ENCODE measurements at regions not wholly inside any gene's neighbourhood (a gene's known extent, or its start where the extent isn't known, plus 50 kb on each side); places are given as distances from the start of the nearest gene placed in this dataset.

GRCh38 chr5:67971223-67971830, 244.2 kb upstream of the PIK3R1 start:
- DNase-seq = no peak
- Mint-ChIP-seq H3K36me3 (ENCODE audit: low read depth) (no peaks in the 10 kb centered on the region), H3K4me1 (no peaks in the 10 kb centered on the region), H3K27ac (no peak overlapping the region), H3K9me3 (no peaks in the 10 kb centered on the region), H3K27me3 (no peaks in the 10 kb centered on the region), H3K4me3 (no peak overlapping the region)
- intact Hi-C loops (cut with micrococcal nuclease) = no loop called here

GRCh38 chr5:67969631-67970030, 245.9 kb upstream of the PIK3R1 start:
- Mint-ChIP-seq H3K9me3 (no peaks in the 10 kb centered on the region), H3K4me1 (no peaks in the 10 kb centered on the region), H3K27ac (no peak overlapping the region), H3K27me3 (no peaks in the 10 kb centered on the region), H3K36me3 (ENCODE audit: low read depth) (no peaks in the 10 kb centered on the region), H3K4me3 (no peak overlapping the region)
- no peak for DNase-seq
- intact Hi-C loops (cut with micrococcal nuclease) = no loop called here

GRCh38 chr5:67969176-67969575, 246.4 kb upstream of the PIK3R1 start:
- intact Hi-C loops (cut with micrococcal nuclease) = no loop called here
- Mint-ChIP-seq H3K9me3 (no peaks in the 10 kb centered on the region), H3K4me3 (no peak overlapping the region), H3K27ac (no peak overlapping the region), H3K27me3 (no peaks in the 10 kb centered on the region), H3K36me3 (ENCODE audit: low read depth) (no peaks in the 10 kb centered on the region), H3K4me1 (no peaks in the 10 kb centered on the region)
- DNase-seq = no peak

GRCh38 chr5:67966712-67967111, 248.8 kb upstream of the PIK3R1 start:
- Mint-ChIP-seq H3K27me3 (peaks cover 4% of the 10 kb centered on the region), H3K27ac (no peak overlapping the region), H3K36me3 (ENCODE audit: low read depth) (no peaks in the 10 kb centered on the region), H3K4me3 (no peak overlapping the region), H3K4me1 (no peaks in the 10 kb centered on the region), H3K9me3 (no peaks in the 10 kb centered on the region)
- DNase-seq = no peak
- intact Hi-C loops (cut with micrococcal nuclease) = no loop called here

- H3K4me1 Mint-ChIP-seq = no peaks in the 10 kb centered on the region
- H3K27me3 Mint-ChIP-seq = peaks cover 4% of the 10 kb centered on the region
- no peak for DNase-seq
- H3K4me3 Mint-ChIP-seq = no peak overlapping the region
- intact Hi-C loops (cut with micrococcal nuclease) = no loop called here
- no peaks in the 10 kb centered on the region for H3K9me3 Mint-ChIP-seq
- no peaks in the 10 kb centered on the region for H3K36me3 Mint-ChIP-seq (ENCODE audit: low read depth)
- H3K27ac Mint-ChIP-seq = no peak overlapping the region
Measured at GRCh38 chr5:67964619-67965018, 250.9 kb upstream of the PIK3R1 start.

GRCh38 chr5:67963789-67964519, 251.6 kb upstream of the PIK3R1 start:
- Mint-ChIP-seq H3K36me3 (ENCODE audit: low read depth) (no peaks in the 10 kb centered on the region), H3K4me1 (no peaks in the 10 kb centered on the region), H3K27me3 (peaks cover 4% of the 10 kb centered on the region), H3K27ac (no peak overlapping the region), H3K4me3 (no peak overlapping the region), H3K9me3 (no peaks in the 10 kb centered on the region)
- intact Hi-C loops (cut with micrococcal nuclease) = no loop called here
- no peak for DNase-seq

- DNase-seq = no peak
- Mint-ChIP-seq H3K27ac (no peak overlapping the region), H3K4me1 (no peaks in the 10 kb centered on the region), H3K4me3 (no peak overlapping the region), H3K36me3 (ENCODE audit: low read depth) (no peaks in the 10 kb centered on the region), H3K9me3 (no peaks in the 10 kb centered on the region), H3K27me3 (peaks cover 4% of the 10 kb centered on the region)
- intact Hi-C loops (cut with micrococcal nuclease) = no loop called here
Measured at GRCh38 chr5:67960939-67961338, 254.6 kb upstream of the PIK3R1 start.

- Mint-ChIP-seq H3K4me3 (no peak overlapping the region), H3K4me1 (no peaks in the 10 kb centered on the region), H3K36me3 (ENCODE audit: low read depth) (no peaks in the 10 kb centered on the region), H3K27ac (no peak overlapping the region), H3K9me3 (no peaks in the 10 kb centered on the region), H3K27me3 (peaks cover 3% of the 10 kb centered on the region)
- intact Hi-C loops (cut with micrococcal nuclease) = no loop called here
- DNase-seq = no peak
Measured at GRCh38 chr5:67957374-67957773, 258.2 kb upstream of the PIK3R1 start.

GRCh38 chr5:67954351-67954750, 261.2 kb upstream of the PIK3R1 start:
- intact Hi-C loops (cut with micrococcal nuclease) = no loop called here
- Mint-ChIP-seq H3K27ac (no peak overlapping the region), H3K4me1 (no peaks in the 10 kb centered on the region)

GRCh38 chr5:67942421-67942820, 273.1 kb upstream of the PIK3R1 start:
- intact Hi-C loops (cut with micrococcal nuclease) = no loop called here
- DNase-seq = no peak
- Mint-ChIP-seq H3K4me1 (no peaks in the 10 kb centered on the region), H3K4me3 (no peak overlapping the region), H3K27ac (no peak overlapping the region), H3K27me3 (no peaks in the 10 kb centered on the region), H3K9me3 (no peaks in the 10 kb centered on the region), H3K36me3 (ENCODE audit: low read depth) (no peaks in the 10 kb centered on the region)

More at GRCh38 chr5:67954351-67954750, 261.2 kb upstream of the PIK3R1 start:
- no peaks in the 10 kb centered on the region for H3K27me3 Mint-ChIP-seq
- no peaks in the 10 kb centered on the region for H3K9me3 Mint-ChIP-seq
- no peaks in the 10 kb centered on the region for H3K36me3 Mint-ChIP-seq (ENCODE audit: low read depth)
- DNase-seq = no peak
- H3K4me3 Mint-ChIP-seq = no peak overlapping the region

- Mint-ChIP-seq H3K27me3 (peaks cover 1% of the 10 kb centered on the region), H3K4me1 (no peaks in the 10 kb centered on the region), H3K27ac (no peak overlapping the region), H3K36me3 (ENCODE audit: low read depth) (no peaks in the 10 kb centered on the region), H3K4me3 (no peak overlapping the region), H3K9me3 (no peaks in the 10 kb centered on the region)
- no peak for DNase-seq
- intact Hi-C loops (cut with micrococcal nuclease) = no loop called here
Measured at GRCh38 chr5:67941614-67942401, 273.7 kb upstream of the PIK3R1 start.

- DNase-seq = no peak
- H3K4me3 Mint-ChIP-seq = no peak overlapping the region
- H3K27me3 Mint-ChIP-seq = peaks cover 1% of the 10 kb centered on the region
- no peaks in the 10 kb centered on the region for H3K4me1 Mint-ChIP-seq
- H3K27ac Mint-ChIP-seq = no peak overlapping the region
- H3K36me3 Mint-ChIP-seq (ENCODE audit: low read depth) = no peaks in the 10 kb centered on the region
- peaks cover 5% of the 10 kb centered on the region for H3K9me3 Mint-ChIP-seq
- intact Hi-C loops (cut with micrococcal nuclease) = no loop called here
Measured at GRCh38 chr5:67935908-67936566, 279.5 kb upstream of the PIK3R1 start.

GRCh38 chr5:67934976-67935375, 280.6 kb upstream of the PIK3R1 start:
- Mint-ChIP-seq H3K4me3 (no peak overlapping the region), H3K27ac (no peak overlapping the region), H3K36me3 (ENCODE audit: low read depth) (no peaks in the 10 kb centered on the region), H3K27me3 (peaks cover 1% of the 10 kb centered on the region), H3K9me3 (peaks cover 5% of the 10 kb centered on the region), H3K4me1 (no peaks in the 10 kb centered on the region)
- intact Hi-C loops (cut with micrococcal nuclease) = no loop called here
- DNase-seq = no peak

- no peaks in the 10 kb centered on the region for H3K27me3 Mint-ChIP-seq
- no peak overlapping the region for H3K27ac Mint-ChIP-seq
- no peaks in the 10 kb centered on the region for H3K4me1 Mint-ChIP-seq
- no peaks in the 10 kb centered on the region for H3K36me3 Mint-ChIP-seq (ENCODE audit: low read depth)
- H3K4me3 Mint-ChIP-seq = no peak overlapping the region
- no peak for DNase-seq
- intact Hi-C loops (cut with micrococcal nuclease) = no loop called here
- H3K9me3 Mint-ChIP-seq = no peaks in the 10 kb centered on the region
Measured at GRCh38 chr5:67925511-67925910, 290.0 kb upstream of the PIK3R1 start.
